ENCODE measurements at regions not wholly inside any gene's neighbourhood (a gene's known extent, or its start where the extent isn't known, plus 50 kb on each side); places are given as distances from the start of the nearest gene placed in this dataset.

GRCh38 chr14:84671776-84672175 is 858.2 kb upstream of the FLRT2 start:
- DNase-seq: no peak

- no peak for DNase-seq
Observed at GRCh38 chr14:84674636-84675035, 855.3 kb upstream of the FLRT2 start.

GRCh38 chr14:84686550-84686949 is 843.4 kb upstream of the FLRT2 start:
- no peak for DNase-seq

GRCh38 chr14:84688297-84689025 is 841.5 kb upstream of the FLRT2 start:
- DNase-seq: no peak

GRCh38 chr14:84694161-84694560 is 835.8 kb upstream of the FLRT2 start:
- DNase-seq: no peak

GRCh38 chr14:84704601-84705000 is 825.3 kb upstream of the FLRT2 start:
- DNase-seq: no peak

- DNase-seq: no peak
Observed at GRCh38 chr14:84707830-84708229, 822.1 kb upstream of the FLRT2 start.

GRCh38 chr14:84708865-84709264 is 821.1 kb upstream of the FLRT2 start:
- DNase-seq: no peak

GRCh38 chr14:84726471-84726870 is 803.5 kb upstream of the FLRT2 start:
- no peak for DNase-seq

- no peak for DNase-seq
Observed at GRCh38 chr14:84749191-84749955, 780.6 kb upstream of the FLRT2 start.

GRCh38 chr14:84750284-84750683 is 779.7 kb upstream of the FLRT2 start:
- DNase-seq: no peak

- DNase-seq: no peak
Observed at GRCh38 chr14:84750763-84751554, 779.0 kb upstream of the FLRT2 start.

- no peak for DNase-seq
Observed at GRCh38 chr14:84751745-84752144, 778.2 kb upstream of the FLRT2 start.

- DNase-seq: no peak
Observed at GRCh38 chr14:84760489-84761126, 769.3 kb upstream of the FLRT2 start.

GRCh38 chr14:84767434-84767833 is 762.5 kb upstream of the FLRT2 start:
- no peak for DNase-seq

GRCh38 chr14:84770030-84770429 is 759.9 kb upstream of the FLRT2 start:
- no peak for DNase-seq

- no peak for DNase-seq
Observed at GRCh38 chr14:84777356-84777755, 752.6 kb upstream of the FLRT2 start.

- DNase-seq: no peak
Observed at GRCh38 chr14:84782902-84783301, 747.0 kb upstream of the FLRT2 start.

GRCh38 chr14:84783511-84783910 is 746.4 kb upstream of the FLRT2 start:
- no peak for DNase-seq

GRCh38 chr14:84785996-84786395 is 743.9 kb upstream of the FLRT2 start:
- DNase-seq: no peak

- DNase-seq: no peak
Observed at GRCh38 chr14:84789012-84789411, 740.9 kb upstream of the FLRT2 start.

- no peak for DNase-seq
Observed at GRCh38 chr14:84792722-84793410, 737.1 kb upstream of the FLRT2 start.

GRCh38 chr14:84797326-84797725 is 732.6 kb upstream of the FLRT2 start:
- no peak for DNase-seq

All from NCI-H1417 treated with DMSO at 0.1 percent for 48 hours (cell line).